GM23338 (cell line): ENCODE measurements at regions not wholly inside any gene's neighbourhood (a gene's known extent, or its start where the extent isn't known, plus 50 kb on each side); places are given as distances from the start of the nearest gene placed in this dataset.

Experiments
- CREB1 ChIP-seq: fragments of 250-450 bp; sonication (Bioruptor Pico); IDR thresholded peaks from 2 replicates; pipeline ENCODE4 v1.5.0; 2020; ENCODE audit warnings: low read depth, mild to moderate bottlenecking, moderate library complexity
- ETS1 ChIP-seq: IDR thresholded peaks from 2 replicates; pipeline ENCODE4 v1.6.1; 2016; ENCODE audit warnings: antibody characterized with exemption
- EZH2 ChIP-seq: fragments of 200-600 bp; sonication (generic); IDR thresholded peaks from one replicate; pipeline ENCODE4 v1.8.0; 2017; ENCODE audit warnings: antibody characterized with exemption, mild to moderate bottlenecking, low read depth; ENCODE audit not compliant: unreplicated experiment
- EZH2phosphoT487 ChIP-seq: fragments of 200-600 bp; sonication (generic); IDR thresholded peaks from one replicate; pipeline ENCODE4 v1.8.1; 2018; ENCODE audit warnings: antibody characterized with exemption; ENCODE audit not compliant: unreplicated experiment
- JUNB ChIP-seq: IDR thresholded peaks from one replicate; pipeline ENCODE4 v1.6.1; 2016; ENCODE audit warnings: antibody characterized with exemption; ENCODE audit not compliant: unreplicated experiment
- NANOG ChIP-seq: IDR thresholded peaks from 2 replicates; pipeline ENCODE4 v1.6.1; 2016; ENCODE audit warnings: antibody characterized with exemption, borderline replicate concordance
- POLR2AphosphoS5 ChIP-seq: IDR thresholded peaks from 2 replicates; pipeline ENCODE4 v1.6.1; 2016; ENCODE audit warnings: antibody characterized with exemption, low read depth
- REST ChIP-seq: IDR thresholded peaks from one replicate; pipeline ENCODE4 v1.6.1; 2018; ENCODE audit warnings: antibody characterized with exemption; ENCODE audit not compliant: unreplicated experiment
- STAT1 ChIP-seq: IDR thresholded peaks from one replicate; pipeline ENCODE4 v1.6.1; 2016; ENCODE audit warnings: antibody characterized with exemption; ENCODE audit not compliant: unreplicated experiment
- ZNF331 ChIP-seq: fragments of 250-450 bp; sonication (Bioruptor Pico); IDR thresholded peaks from 2 replicates; pipeline ENCODE4 v1.5.0; 2020; ENCODE audit warnings: low read depth, mild to moderate bottlenecking, moderate library complexity
- ZNF462 ChIP-seq: fragments of 250-450 bp; sonication (Bioruptor Pico); IDR thresholded peaks from 2 replicates; pipeline ENCODE4 v1.5.0; 2020; ENCODE audit warnings: mild to moderate bottlenecking, moderate library complexity
- TF ChIP-seq, protein P1 (sequence below), 2 experiments: fragments of 200-600 bp in 1 of 2; sonication (generic) in 1 of 2; conservative IDR thresholded peaks; 2 replicates each; pipeline versions ENCODE4 v1.5.1 to v1.6.1; 2016 to 2017; ENCODE audit warnings: antibody characterized with exemption in 2 of 2, low read depth in 2 of 2, mild to moderate bottlenecking in 2 of 2, moderate library complexity in 1 of 2

DNA sequence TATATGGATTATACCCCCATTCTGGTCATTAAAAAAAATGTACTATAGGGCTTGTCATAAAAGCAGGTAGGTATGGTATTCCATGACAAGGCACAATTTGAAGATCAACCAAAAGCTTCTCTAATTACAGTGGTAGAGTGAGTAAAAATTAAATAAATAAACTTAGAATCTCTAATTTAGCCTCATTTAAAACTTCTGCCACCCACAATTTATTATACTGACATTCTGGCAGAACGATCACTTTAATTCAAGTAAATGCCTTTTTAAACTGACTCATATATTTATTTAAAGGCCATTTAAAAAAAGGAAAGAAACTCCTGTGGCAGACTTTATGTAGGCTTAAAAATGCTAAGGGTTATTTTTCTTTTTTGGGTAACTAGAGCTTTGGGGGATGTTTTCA, 68.3 kb upstream of the PHACTR2 start:
- TF ChIP-seq, protein P1, sequence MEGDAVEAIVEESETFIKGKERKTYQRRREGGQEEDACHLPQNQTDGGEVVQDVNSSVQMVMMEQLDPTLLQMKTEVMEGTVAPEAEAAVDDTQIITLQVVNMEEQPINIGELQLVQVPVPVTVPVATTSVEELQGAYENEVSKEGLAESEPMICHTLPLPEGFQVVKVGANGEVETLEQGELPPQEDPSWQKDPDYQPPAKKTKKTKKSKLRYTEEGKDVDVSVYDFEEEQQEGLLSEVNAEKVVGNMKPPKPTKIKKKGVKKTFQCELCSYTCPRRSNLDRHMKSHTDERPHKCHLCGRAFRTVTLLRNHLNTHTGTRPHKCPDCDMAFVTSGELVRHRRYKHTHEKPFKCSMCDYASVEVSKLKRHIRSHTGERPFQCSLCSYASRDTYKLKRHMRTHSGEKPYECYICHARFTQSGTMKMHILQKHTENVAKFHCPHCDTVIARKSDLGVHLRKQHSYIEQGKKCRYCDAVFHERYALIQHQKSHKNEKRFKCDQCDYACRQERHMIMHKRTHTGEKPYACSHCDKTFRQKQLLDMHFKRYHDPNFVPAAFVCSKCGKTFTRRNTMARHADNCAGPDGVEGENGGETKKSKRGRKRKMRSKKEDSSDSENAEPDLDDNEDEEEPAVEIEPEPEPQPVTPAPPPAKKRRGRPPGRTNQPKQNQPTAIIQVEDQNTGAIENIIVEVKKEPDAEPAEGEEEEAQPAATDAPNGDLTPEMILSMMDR (conservative IDR thresholded peaks at IDR 0.05; ENCODE audit: low read depth in 2 of 2) = no peak
- TF ChIP-seq EZH2phosphoT487 (no peak), REST (no peak), POLR2AphosphoS5 (no peak), EZH2 (no peak), ZNF331 (CRISPR knock-in tag) (no peak), CREB1 (CRISPR knock-in tag) (no peak), JUNB (no peak), ZNF462 (CRISPR knock-in tag) (no peak), STAT1 (no peak), NANOG (no peak), ETS1 (no peak)
